ENCODE measurements at regions not wholly inside any gene's neighbourhood (a gene's known extent, or its start where the extent isn't known, plus 50 kb on each side); places are given as distances from the start of the nearest gene placed in this dataset.
"Not testable (repeated sequence)": the region's sequence is repeated elsewhere in the genome, so short reads cannot be mapped to it uniquely, and the experiment has no call there.

GRCh38 chr11:81301166-81301830 lies 1432.4 kb downstream of the FAM181B start:
- no peak for DNase-seq (ENCODE audit: low read depth, low spot score)

DNA sequence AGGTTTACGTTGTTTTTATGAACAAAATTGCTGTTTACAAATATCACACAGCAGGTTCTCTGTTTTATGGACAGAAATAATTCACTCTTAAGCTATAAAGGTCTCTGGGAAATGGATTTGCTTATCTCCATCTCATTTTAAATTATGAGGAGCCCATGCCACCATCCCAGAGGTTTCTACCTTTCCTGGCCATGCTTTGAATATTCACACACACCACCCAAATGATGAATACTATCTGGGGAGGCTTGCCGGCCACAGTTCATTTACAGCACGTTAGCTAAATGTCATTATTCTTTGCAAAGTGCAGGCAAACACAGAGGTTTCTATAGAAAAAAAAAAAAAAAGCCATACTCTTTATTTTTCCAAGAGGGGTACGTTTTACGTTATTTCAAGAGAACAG lies 1446.7 kb downstream of the FAM181B start:
- DNase-seq (ENCODE audit: low read depth, low spot score), result no peak

GRCh38 chr11:81286550-81286949 lies 1447.1 kb downstream of the FAM181B start:
- no peak for DNase-seq (ENCODE audit: low read depth, low spot score)

- DNase-seq (ENCODE audit: low read depth, low spot score), result not testable (repeated sequence)
These were observed 1453.4 kb downstream of the FAM181B start for GRCh38 chr11:81280228-81280627.

DNA sequence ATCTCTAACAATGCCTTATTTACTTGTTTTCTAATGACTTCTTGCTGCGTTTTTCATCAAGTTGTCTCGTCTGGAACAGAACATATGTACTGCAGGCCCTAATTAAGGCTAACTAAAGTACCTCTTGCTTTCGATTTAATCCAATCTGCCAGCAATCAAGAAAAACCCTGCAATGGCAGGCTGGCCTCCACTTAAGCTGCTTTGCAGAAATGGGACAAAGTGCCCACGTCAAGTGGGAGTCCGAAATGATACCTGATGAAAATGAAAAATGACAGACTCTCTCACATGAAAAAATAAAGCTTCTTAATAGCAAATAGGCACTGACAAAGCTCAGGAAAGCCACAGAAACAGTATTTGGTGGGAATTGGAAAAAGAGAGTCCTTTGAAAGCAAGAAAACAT lies 1454.7 kb downstream of the FAM181B start:
- DNase-seq (ENCODE audit: low read depth, low spot score), result no peak

GRCh38 chr11:81270686-81271085 lies 1463.0 kb downstream of the FAM181B start:
- DNase-seq (ENCODE audit: low read depth, low spot score), result no peak

DNA sequence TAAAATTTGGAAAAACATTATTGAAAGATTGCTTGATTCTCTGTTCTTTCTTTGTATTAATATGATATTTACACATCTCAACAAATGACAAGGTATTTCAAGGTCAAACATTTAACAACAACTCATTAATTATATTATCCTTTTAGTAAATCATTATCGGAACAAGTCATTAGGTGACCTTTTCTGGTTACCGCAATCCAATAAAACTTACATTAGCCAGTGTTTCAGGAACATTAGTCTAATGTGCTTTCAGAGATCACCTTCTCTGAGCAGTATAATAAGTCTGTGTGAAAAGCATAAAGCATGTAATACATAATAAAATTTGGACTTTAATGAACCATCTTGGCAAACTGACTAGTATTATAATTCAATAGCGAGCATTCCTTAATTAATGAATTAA lies 1466.4 kb downstream of the FAM181B start:
- no peak for DNase-seq (ENCODE audit: low read depth, low spot score)

DNA sequence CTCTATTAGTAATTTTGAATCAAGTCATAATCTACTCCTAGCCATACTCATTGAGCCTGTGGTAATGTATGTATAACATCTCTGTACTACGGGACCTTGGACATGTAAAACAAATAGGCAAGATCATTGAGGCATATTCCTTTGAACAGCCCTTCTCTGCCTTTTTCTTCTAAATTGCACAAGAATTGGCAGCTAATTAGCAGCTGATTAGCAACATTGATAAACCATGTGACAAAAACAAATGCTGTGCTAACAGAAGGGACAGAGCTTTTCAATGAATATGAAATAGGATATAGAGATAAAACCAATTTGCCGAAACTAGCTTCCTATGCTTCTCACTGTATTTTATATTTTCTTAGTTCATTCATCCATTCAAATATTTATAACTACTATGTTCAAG lies 1474.2 kb downstream of the FAM181B start:
- no peak for DNase-seq (ENCODE audit: low read depth, low spot score)

DNA sequence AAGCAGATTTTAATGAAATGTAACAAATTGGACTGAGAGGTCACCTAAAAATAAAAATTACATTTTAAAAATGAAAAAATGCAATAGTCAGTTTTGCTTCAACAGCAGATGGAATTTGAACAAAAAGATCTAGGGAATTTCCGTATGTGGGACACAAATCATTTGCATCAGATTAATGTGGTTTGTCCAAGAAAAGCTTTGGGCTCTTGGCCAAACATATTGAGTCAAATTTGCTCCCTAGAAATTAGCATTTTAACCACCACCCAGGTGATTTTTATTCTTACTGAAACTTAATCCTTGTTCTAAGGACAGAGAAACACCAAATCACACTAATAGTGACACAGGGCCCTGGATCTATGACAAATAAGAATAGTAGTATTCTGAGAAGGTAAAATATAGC lies 1477.8 kb downstream of the FAM181B start:
- DNase-seq (ENCODE audit: low read depth, low spot score), result no peak

GRCh38 chr11:81253244-81253643 lies 1480.4 kb downstream of the FAM181B start:
- no peak for DNase-seq (ENCODE audit: low read depth, low spot score)

- no peak for DNase-seq (ENCODE audit: low read depth, low spot score)
These were observed 1486.7 kb downstream of the FAM181B start for GRCh38 chr11:81246941-81247340.

- no peak for DNase-seq (ENCODE audit: low read depth, low spot score)
These were observed 1487.9 kb downstream of the FAM181B start for GRCh38 chr11:81245791-81246190.

GRCh38 chr11:81241672-81242275 lies 1491.9 kb downstream of the FAM181B start:
- DNase-seq (ENCODE audit: low read depth, low spot score), result no peak

DNA sequence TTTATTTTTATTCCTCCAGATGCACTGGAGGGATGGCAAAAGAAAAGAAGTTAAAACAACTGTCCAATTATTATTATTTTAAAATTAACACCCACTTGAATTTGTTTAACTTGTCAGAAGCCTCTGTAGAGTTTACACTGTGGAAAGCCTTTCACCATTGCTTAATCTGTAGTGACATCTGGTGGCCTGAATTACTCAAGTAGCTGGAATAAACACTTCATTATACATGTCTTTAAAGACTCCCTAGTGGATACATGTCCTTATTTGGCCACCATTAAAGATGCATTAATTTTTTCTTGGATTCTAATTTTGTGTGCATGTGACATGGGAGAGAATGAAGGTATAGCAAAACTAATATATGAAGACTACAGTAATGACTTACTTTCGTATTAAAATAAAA lies 1496.5 kb downstream of the FAM181B start:
- peak; percentile 35 for DNase-seq (ENCODE audit: low read depth, low spot score)

DNA sequence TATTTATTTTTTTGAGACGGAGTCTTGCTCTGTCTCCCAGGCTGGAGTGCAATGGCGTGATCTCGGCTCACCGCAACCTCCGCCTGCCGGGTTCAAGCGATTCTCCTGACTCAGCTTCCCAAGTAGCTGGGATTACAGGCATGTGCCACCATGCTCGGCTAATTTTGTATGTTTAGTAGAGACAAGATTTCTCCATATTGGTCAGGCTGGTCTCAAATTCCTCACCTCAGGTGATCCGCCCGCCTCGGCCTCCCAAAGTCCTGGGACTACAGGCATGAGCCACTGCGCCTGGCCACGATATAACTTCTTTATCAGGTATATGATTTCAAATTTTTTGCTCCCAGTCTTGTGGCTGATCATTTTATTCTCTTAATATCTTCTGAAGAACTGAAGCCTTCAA lies 1506.3 kb downstream of the FAM181B start:
- DNase-seq (ENCODE audit: low read depth, low spot score), result not testable (repeated sequence)

- DNase-seq (ENCODE audit: low read depth, low spot score), result no peak
These were observed 1509.3 kb downstream of the FAM181B start for GRCh38 chr11:81224396-81224795.

- no peak for DNase-seq (ENCODE audit: low read depth, low spot score)
These were observed 1511.2 kb downstream of the FAM181B start for GRCh38 chr11:81222491-81222890.

- no peak for DNase-seq (ENCODE audit: low read depth, low spot score)
These were observed 1513.3 kb downstream of the FAM181B start for GRCh38 chr11:81220146-81220895.

- DNase-seq (ENCODE audit: low read depth, low spot score), result no peak
These were observed 1514.0 kb downstream of the FAM181B start for GRCh38 chr11:81219661-81220060.

DNA sequence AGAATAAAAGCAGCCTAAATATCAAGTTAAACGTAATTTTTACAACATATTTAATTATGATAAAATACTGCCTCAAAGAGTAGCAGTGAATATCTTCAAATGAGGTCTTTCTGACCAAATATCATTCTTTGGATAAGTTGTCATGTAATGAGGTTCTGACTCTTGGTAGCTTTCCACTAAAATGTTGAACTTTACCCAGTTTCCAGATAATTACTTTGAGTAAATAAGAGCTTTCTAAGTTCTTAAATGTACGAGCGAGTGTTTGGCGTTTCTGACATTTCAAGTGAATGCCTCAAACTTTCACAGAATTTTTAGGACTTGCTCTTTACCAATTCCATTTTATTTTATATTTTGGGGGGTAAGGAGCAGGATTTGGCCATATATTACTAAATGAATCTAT lies 1515.2 kb downstream of the FAM181B start:
- no peak for DNase-seq (ENCODE audit: low read depth, low spot score)

GRCh38 chr11:81211050-81211449 lies 1522.6 kb downstream of the FAM181B start:
- DNase-seq (ENCODE audit: low read depth, low spot score), result no peak

DNA sequence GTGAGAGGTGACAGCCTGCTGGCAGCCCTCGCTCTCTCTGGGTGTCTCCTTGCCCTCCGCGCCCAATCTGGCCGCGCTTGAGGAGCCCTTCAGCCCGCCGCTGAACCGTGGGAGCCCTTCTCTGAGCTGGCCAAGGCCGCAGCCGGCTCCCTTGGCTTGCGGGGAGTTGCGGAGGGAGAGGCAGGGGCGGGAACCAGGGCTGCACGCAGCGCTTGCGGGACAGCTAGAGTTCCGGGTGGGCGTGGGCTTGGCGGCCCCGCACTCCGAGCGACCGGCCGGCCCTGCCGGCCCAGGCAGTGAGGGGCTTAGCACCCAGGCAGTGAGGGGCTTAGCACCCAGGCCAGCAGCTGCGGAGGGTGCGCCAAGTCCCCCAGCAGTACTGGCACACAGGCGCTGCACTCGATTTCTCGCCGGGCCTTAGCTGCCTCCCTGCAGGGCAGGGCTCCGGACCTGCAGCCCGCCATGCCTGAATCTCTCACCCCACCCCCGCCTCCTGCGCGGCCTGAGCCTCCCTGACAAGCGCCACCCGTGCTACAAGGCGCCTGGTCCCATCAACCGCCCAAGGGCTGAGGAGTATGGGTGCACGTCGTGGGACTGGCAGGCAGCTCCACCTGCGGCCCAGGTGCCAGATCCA lies 1526.1 kb downstream of the FAM181B start:
- no peak for DNase-seq (ENCODE audit: low read depth, low spot score)

Data from smooth muscle cell of the brain vasculature (primary cell).